GM21367 (cell line): ENCODE measurements at regions not wholly inside any gene's neighbourhood (a gene's known extent, or its start where the extent isn't known, plus 50 kb on each side); places are given as distances from the start of the nearest gene placed in this dataset.
"Not testable (repeated sequence)": the region's sequence is repeated elsewhere in the genome, so short reads cannot be mapped to it uniquely, and the experiment has no call there.

Source experiments
- ATAC-seq: cut with Tn5 transposase; IDR thresholded peaks from one replicate; pipeline ENCODE4 v1.9.1; 2021; ENCODE audit not compliant: unreplicated experiment

DNA sequence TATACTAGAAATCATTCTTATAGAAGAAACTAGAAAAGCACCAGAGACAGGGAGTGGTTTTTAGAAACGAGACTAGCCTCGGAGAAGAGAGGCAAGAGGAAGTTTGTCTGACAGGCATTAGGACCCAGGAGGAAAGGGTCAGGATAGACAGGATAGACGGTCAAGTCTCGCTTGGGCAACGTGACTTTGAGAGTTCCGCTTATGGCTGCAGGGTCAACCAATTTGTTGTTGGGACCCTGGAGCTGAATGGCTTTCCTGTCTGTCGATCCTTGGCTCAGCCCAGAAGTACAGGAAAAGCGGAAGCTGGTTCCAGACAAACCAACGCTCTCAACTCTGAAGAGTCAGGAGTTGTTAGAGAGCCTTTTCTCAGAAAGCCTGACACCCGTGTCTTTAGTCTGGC is 191.2 kb downstream of the FZD1 start:
- no peak for ATAC-seq

- ATAC-seq = no peak
These were observed 193.0 kb downstream of the FZD1 start for GRCh38 chr7:91457208-91457607.

- ATAC-seq = no peak
These were observed 195.3 kb downstream of the FZD1 start for GRCh38 chr7:91459539-91459938.

GRCh38 chr7:91462316-91462715 is 198.1 kb downstream of the FZD1 start:
- ATAC-seq = no peak

- no peak for ATAC-seq
These were observed 199.1 kb downstream of the FZD1 start for GRCh38 chr7:91463330-91463729.

GRCh38 chr7:91465595-91466061 is 201.4 kb downstream of the FZD1 start:
- no peak for ATAC-seq

GRCh38 chr7:91468256-91468655 is 204.0 kb downstream of the FZD1 start:
- ATAC-seq = no peak

GRCh38 chr7:91473619-91474018 is 209.4 kb downstream of the FZD1 start:
- ATAC-seq = no peak

DNA sequence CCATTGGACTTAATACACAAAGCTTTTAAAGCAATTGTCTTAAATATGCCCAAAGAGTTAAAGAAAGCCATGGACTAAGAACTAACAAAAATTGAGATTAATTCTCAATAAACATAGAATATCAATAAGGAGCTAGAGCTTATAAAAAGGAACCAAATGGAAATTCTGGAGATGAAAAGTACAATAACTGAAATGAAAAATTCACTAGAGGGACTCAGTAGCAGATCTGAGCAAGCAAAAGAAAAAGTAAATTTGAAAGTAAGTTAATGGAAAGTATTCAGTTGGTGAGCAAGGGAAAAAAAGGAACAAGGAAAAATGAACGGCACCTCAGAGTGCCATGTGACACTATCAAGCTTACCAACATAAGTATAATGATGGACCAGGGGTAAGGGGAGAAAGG is 209.8 kb downstream of the FZD1 start:
- no peak for ATAC-seq

DNA sequence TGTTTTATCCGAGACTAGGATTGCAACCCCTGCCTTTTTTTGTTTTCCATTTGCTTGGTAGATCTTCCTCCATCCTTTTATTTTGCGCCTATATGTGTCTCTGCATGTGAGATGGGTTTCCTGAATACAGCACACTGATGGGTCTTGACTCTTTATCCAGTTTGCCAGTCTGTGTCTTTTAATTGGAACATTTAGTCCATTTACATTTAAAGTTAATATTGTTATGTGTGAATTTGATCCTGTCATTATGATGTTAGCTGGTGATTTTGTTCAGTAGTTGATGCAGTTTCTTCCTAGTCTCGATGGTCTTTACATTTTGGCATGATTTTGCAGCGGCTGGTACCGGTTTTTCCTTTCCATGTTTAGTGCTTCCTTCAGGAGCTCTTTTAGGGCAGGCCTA is 216.2 kb downstream of the FZD1 start:
- not testable (repeated sequence) for ATAC-seq

- no peak for ATAC-seq
These were observed 227.6 kb downstream of the FZD1 start for GRCh38 chr7:91491868-91492267.

DNA sequence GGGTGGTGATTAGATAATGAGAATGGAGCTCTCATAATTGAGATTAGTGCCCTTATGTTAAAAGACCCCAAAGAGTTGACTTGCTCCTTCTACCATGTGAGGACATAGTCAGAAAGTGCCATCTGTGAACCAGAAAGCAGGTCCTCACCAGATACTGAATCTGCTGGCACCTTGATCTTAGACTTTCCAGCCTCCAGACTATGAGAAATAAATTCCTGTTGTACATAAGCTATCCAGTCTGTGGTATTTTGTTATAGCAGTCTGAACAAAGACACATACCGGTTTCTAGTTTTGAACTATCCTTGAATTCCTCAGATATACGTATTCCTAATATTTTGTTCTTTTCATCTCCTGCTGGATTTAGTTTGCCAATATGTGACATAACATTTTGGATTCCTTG is 228.1 kb downstream of the FZD1 start:
- ATAC-seq = no peak

DNA sequence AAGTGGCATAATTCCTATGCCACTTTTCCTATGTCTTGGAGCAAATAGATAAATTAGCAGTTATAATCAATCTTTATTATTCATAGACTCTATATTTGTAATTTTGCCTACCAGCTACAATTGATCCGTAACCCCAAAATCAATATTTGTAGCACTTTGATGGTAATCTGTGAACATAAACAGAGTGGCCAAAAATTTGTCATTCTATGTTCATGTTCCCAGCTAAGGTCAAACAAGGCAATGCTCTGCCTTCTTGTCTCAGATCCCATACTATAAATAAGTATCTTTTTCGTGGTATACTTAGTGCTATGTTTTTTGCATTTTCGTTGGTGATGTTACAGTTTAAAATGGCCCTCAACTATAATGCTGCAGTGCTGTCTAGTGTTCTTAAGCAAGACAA is 228.5 kb downstream of the FZD1 start:
- no peak for ATAC-seq

- ATAC-seq = no peak
These were observed 230.2 kb downstream of the FZD1 start for GRCh38 chr7:91494450-91494849.

DNA sequence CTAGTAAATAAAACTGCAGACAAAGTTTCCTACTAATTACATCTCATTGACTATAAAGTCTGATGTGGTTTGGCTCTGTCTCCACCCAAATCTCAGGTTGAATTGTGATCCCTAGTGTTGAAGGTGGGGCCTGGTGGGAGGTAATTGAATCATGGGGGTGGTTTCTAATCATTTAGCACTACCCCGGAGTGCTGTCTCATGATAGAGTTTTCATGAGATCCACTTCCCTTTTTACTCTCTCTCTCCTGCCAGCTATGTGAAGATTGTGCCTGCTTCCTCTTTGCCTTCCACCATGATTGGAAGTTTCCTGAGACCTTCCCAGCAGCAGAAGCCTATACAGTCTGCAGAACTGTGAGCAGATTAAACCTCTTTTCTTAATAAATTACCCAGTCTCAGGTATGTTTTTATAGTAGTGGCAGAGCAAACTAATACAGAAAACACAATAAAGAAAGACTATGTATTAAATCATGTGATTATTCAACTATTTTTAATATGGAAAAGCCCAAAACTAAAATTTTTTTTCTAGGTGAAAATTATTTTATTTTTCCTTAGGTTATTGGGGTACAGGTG is 232.1 kb downstream of the FZD1 start:
- ATAC-seq = no peak

GRCh38 chr7:91497277-91497676 is 233.0 kb downstream of the FZD1 start:
- ATAC-seq = not testable (repeated sequence)

- ATAC-seq = no peak
These were observed 239.8 kb downstream of the FZD1 start for GRCh38 chr7:91503934-91504555.

DNA sequence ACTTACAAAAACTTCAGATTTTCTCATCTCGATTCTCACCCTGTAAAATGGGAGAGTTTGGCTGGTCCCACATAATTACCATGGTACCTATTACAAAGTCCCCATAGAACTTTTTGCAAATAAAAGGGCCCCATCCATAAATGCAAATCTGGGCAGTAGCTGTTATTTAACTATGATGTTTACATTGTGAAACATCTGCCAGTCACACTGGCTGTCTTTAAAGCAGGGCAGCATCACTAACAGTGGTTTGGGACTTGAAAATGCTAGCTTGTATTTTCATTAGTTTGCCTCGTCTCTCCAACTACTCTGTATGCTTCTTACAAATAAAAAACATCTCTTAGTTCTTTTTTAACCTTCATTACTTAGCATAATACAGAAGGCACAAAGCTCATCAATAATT is 240.7 kb downstream of the FZD1 start:
- no peak for ATAC-seq

- not testable (repeated sequence) for ATAC-seq
These were observed 242.7 kb downstream of the FZD1 start for GRCh38 chr7:91506966-91507365.

DNA sequence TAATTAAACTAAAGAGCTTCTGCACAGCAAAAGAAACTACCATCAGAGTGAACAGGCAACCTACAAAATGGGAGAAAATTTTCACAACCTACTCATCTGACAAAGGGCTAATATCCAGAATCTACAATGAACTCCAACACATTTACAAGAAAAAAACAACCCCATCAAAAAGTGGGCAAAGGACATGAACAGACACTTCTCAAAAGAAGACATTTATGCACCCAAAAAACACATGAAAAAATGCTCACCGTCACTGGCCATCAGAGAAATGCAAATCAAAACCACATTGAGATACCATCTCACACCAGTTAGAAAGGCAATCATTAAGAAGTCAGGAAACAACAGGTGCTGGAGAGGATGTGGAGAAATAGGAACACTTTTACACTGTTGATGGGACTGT is 247.6 kb downstream of the FZD1 start:
- ATAC-seq = not testable (repeated sequence)

- no peak for ATAC-seq
These were observed 248.7 kb downstream of the FZD1 start for GRCh38 chr7:91512958-91513357.

DNA sequence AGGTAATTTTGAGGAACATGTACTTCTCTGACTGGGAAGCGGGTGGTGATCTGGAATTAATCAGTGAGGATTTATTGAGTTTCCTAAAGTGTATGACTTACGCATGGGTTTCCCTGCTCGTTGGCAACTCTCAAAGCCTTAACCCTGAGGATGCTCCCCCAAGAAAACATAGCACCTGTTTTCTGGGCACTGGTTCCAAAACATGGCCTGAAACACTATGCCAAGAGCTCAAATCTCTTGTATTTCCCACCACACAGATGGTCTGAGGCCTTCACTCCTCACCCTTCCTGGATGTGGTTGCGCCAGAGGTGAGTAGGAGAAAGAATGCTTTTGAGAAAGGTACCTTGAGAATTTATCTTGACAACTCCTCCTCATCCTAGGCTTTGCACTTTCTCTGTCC is 250.4 kb downstream of the FZD1 start:
- no peak for ATAC-seq

DNA sequence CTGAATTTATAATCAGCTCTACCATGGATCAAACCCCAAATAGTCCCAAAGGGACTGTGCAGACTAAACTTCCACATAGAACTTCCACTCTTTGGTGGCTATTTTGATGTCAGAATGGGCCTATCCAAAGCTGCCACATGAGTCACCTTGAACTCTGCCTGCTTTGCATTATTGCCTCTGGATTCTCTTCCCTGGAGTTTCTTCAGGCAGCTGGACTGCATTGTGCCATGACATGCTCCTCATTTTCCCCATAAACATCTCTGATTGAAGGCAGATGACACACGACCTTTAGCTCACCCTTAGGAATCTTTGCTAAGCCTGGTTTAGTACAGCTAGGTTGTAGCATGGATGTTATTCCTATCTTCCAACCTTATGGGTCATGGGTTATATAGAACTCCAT is 251.7 kb downstream of the FZD1 start:
- no peak for ATAC-seq
